Thoracic aorta (tissue), 2 donors: ENCODE measurements at regions not wholly inside any gene's neighbourhood (a gene's known extent, or its start where the extent isn't known, plus 50 kb on each side); places are given as distances from the start of the nearest gene placed in this dataset.

ENCODE experiments used
- ATAC-seq: fragments of 150-250 bp; one replicate; pipeline ENCODE4 v1.8.0; 2017; ENCODE audit warnings: low read depth; ENCODE audit not compliant: insufficient number of reproducible peaks, low FRiP score
- DNase-seq: peaks from one replicate; pipeline ENCODE4 v3.0.0-alpha.2; 2020; ENCODE audit warnings: low spot score
- H3K27ac ChIP-seq, 2 donors: fragments of 200-600 bp; sonication (generic); 1 replicate in 1 of 2; 2 replicates in 1 of 2; pipeline ENCODE4 v1.5.1; 2016; ENCODE audit warnings: mild to moderate bottlenecking in 2 of 2, moderate library complexity in 2 of 2
- H3K27me3 ChIP-seq: fragments of 200-600 bp; sonication (generic); replicated peaks from 2 replicates; pipeline ENCODE4 v1.6.0; 2016; ENCODE audit warnings: mild to moderate bottlenecking; ENCODE audit not compliant: insufficient read depth
- H3K36me3 ChIP-seq: fragments of 200-600 bp; sonication (generic); one replicate; pipeline ENCODE4 v1.5.1; 2016
- H3K4me1 ChIP-seq, 2 donors: fragments of 200-600 bp; sonication (generic); 1 replicate in 1 of 2; 2 replicates in 1 of 2; pipeline versions ENCODE4 v1.5.1 to v1.6.0; 2016; ENCODE audit warnings: low read depth in 2 of 2, mild to moderate bottlenecking in 1 of 2; ENCODE audit not compliant: control insufficient read depth in 1 of 2
- H3K4me3 ChIP-seq: fragments of 200-600 bp; sonication (generic); 2 replicates; pipeline ENCODE4 v1.5.1; 2016; ENCODE audit warnings: mild to moderate bottlenecking
- H3K9me3 ChIP-seq: fragments of 200-600 bp; sonication (generic); 2 replicates; pipeline ENCODE4 v1.5.1; 2016
- TF ChIP-seq, protein P1 (sequence below): fragments of 200-600 bp; sonication (generic); IDR thresholded peaks from one replicate; pipeline ENCODE4 v1.5.1; 2019; ENCODE audit warnings: antibody characterized with exemption

DNA sequence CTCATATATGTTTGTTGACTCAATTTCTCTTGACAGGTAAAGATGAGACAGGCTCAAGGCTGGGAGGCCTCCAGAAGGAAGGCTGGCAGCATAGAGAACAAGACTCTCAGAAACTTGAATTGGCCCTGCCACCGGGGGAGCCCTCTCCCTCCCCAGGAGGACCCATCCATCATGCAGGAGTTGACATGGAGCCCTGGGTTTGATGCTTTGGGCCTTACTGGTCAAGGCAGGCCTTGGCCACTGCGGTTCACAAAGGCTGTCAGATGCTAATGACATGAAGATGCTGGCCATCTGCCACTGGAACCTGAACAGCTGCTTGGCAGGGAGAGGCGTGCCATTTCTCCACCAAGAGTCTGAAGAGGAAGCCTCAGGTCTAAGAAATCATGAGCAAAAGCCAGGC is 193.6 kb downstream of the MTCL1 start:
- no peaks in the 10 kb centered on the region for H3K27me3 ChIP-seq
- DNase-seq (no peak), ATAC-seq (no peak)
- peaks cover 7% of the 10 kb centered on the region for H3K9me3 ChIP-seq
- no peak overlapping the region for H3K27ac ChIP-seq
- no peaks in the 10 kb centered on the region for H3K4me1 ChIP-seq
- H3K4me3 ChIP-seq, result no peak overlapping the region
- TF ChIP-seq, protein P1, sequence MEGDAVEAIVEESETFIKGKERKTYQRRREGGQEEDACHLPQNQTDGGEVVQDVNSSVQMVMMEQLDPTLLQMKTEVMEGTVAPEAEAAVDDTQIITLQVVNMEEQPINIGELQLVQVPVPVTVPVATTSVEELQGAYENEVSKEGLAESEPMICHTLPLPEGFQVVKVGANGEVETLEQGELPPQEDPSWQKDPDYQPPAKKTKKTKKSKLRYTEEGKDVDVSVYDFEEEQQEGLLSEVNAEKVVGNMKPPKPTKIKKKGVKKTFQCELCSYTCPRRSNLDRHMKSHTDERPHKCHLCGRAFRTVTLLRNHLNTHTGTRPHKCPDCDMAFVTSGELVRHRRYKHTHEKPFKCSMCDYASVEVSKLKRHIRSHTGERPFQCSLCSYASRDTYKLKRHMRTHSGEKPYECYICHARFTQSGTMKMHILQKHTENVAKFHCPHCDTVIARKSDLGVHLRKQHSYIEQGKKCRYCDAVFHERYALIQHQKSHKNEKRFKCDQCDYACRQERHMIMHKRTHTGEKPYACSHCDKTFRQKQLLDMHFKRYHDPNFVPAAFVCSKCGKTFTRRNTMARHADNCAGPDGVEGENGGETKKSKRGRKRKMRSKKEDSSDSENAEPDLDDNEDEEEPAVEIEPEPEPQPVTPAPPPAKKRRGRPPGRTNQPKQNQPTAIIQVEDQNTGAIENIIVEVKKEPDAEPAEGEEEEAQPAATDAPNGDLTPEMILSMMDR, result no peak
- no peaks in the 10 kb centered on the region for H3K36me3 ChIP-seq

DNA sequence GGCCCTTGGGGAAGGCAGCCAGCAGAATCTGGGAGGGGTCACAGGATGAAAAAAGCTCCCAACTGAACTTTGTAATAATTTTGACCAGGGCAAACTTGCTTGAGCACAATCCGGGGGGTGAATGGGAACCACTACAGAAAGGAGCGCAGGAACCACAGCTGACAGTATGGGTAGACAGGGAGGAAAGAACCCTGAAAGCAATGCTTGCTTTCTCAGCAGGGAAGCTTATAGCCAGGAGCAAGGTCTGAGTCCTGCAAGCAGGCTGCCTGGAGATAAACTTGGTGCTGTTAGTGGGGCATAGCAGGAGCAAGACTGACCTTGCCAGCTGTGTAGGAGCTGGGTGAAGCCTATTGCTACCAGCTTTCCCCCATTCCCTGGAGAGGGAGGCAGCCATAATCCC is 195.2 kb downstream of the MTCL1 start:
- H3K4me3 ChIP-seq, result no peak overlapping the region
- ATAC-seq, result no peak

DNA sequence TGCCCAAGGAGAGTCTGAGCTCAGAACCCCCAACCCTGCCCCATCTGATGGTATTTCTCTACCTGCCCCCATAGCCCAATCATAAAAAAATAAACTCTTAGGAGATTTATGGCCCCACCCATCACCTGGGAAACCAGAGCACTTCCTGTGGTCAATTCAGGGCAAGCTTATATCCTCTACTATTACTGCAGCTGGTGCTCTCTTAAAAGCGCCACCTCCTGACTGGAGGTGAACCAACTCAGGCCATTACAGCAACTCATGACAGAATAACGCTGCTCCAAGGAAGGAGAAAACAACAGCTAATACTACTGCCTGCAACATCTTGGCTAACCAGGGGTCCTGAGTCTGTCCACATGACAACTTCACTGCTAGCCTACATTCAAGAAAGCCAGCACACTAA is 195.7 kb downstream of the MTCL1 start:
- H3K36me3 ChIP-seq, result no peaks in the 10 kb centered on the region
- H3K27ac ChIP-seq, result no peak overlapping the region
- no peaks in the 10 kb centered on the region for H3K27me3 ChIP-seq
- H3K4me1 ChIP-seq, result no peaks in the 10 kb centered on the region
- H3K9me3 ChIP-seq, result peaks cover 7% of the 10 kb centered on the region
- no peak overlapping the region for H3K4me3 ChIP-seq
- TF ChIP-seq, protein P1, result no peak
- DNase-seq (no peak), ATAC-seq (no peak)

More for the DNA sequence above, 195.2 kb downstream of the MTCL1 start:
- Histone ChIP-seq H3K4me1 (no peaks in the 10 kb centered on the region), H3K9me3 (peaks cover 7% of the 10 kb centered on the region), H3K27ac (no peak overlapping the region), H3K36me3 (no peaks in the 10 kb centered on the region), H3K27me3 (no peaks in the 10 kb centered on the region)
- TF ChIP-seq, protein P1, result no peak
- DNase-seq, result no peak

DNA sequence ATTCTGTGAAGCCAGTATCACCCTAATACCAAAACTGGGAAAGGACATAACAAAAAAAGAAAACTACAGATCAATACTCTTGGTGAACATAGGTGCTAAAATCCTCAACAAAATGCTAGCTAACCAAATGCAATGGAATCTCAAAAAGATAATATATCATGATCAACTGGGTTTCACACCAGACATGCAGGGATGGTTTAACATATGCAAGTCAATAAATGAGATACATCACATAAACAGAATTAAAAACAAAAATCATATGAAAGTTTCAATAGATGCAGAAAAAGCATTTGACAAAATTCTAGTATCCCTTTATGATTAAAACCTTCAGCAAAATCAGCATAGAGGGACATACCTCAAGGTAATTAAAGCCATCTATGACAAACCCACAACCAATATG is 198.2 kb upstream of the NDUFV2 start:
- H3K4me1 ChIP-seq, result no peaks in the 10 kb centered on the region
- TF ChIP-seq, protein P1, result no peak
- ATAC-seq (no peak), DNase-seq (no peak)
- H3K9me3 ChIP-seq, result peaks cover 4% of the 10 kb centered on the region
- H3K4me3 ChIP-seq, result no peak overlapping the region
- no peaks in the 10 kb centered on the region for H3K27me3 ChIP-seq
- H3K36me3 ChIP-seq, result no peaks in the 10 kb centered on the region
- H3K27ac ChIP-seq, result no peak overlapping the region

DNA sequence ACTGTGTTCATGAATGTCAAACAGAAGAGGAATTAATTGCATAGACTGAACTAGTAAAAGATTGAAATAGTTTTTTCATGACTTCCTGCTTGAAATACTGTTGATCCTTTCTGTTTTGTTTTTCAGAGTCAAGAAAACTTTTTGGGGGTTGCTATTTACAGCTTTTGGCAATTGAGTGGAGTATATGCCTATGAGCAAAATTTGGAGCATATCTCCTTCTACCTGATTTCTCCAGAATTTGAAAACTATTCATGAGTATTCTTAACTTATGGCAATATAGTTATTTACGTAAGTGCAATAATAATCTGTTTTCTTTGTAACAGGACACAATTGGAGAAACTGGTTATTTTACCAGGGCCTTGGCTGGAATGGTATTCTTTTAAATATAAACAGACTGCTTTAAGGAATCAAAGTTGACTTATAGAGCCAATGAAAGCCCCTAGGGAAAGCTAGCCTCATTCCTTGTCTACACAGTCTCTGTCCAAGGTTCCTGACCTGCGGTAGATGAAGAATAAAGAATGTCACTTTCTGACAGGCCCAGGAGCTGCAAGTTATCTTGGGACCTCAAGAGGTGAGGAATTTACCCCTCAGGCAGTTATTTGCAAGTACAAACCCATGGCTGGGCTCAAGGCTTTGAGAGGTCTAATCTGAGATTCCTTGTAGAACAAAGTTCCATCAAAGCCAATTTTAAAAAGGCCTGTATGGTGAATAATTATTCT is 193.5 kb upstream of the NDUFV2 start:
- H3K9me3 ChIP-seq, result no peaks in the 10 kb centered on the region
- TF ChIP-seq, protein P1, result no peak
- ATAC-seq, result no peak
- H3K27ac ChIP-seq, result no peak overlapping the region
- H3K27me3 ChIP-seq, result no peaks in the 10 kb centered on the region
- no peaks in the 10 kb centered on the region for H3K4me1 ChIP-seq
- no peak overlapping the region for H3K4me3 ChIP-seq
- no peak for DNase-seq
- no peaks in the 10 kb centered on the region for H3K36me3 ChIP-seq
